Neural progenitor cell (in vitro differentiated cells): ENCODE measurements at regions not wholly inside any gene's neighbourhood (a gene's known extent, or its start where the extent isn't known, plus 50 kb on each side); places are given as distances from the start of the nearest gene placed in this dataset.

ENCODE experiments used
- EZH2 ChIP-seq: fragments of 200-600 bp; sonication (generic); IDR thresholded peaks from 2 replicates; pipeline ENCODE4 v1.6.1; 2017; ENCODE audit warnings: antibody characterized with exemption, mild to moderate bottlenecking, moderate library complexity
- TF ChIP-seq, protein P1 (sequence below): fragments of 200-600 bp; sonication (generic); IDR thresholded peaks from 2 replicates; pipeline ENCODE4 v1.5.1; 2017; ENCODE audit warnings: antibody characterized with exemption, mild to moderate bottlenecking

DNA sequence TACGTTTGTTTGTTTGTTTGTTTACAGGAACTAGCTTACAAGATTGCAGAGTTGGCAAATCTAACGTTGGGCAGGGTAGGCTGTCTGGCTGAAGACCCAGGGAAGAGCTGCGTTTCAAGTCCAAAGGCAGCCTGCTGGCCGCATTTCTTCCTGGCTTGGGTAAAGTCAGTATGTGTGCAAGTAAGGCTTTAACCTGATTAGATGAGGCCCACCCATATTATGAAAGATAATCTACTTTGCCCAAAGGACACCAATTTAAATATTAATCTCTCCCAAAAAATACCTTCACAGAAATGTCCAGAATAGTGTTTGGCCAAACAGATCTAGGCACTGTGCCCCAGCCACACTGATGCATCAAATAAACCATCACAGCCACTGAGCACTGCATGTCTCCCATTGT, 228.9 kb upstream of the HABP2 start:
- TF ChIP-seq EZH2, result no peak
- TF ChIP-seq, protein P1, sequence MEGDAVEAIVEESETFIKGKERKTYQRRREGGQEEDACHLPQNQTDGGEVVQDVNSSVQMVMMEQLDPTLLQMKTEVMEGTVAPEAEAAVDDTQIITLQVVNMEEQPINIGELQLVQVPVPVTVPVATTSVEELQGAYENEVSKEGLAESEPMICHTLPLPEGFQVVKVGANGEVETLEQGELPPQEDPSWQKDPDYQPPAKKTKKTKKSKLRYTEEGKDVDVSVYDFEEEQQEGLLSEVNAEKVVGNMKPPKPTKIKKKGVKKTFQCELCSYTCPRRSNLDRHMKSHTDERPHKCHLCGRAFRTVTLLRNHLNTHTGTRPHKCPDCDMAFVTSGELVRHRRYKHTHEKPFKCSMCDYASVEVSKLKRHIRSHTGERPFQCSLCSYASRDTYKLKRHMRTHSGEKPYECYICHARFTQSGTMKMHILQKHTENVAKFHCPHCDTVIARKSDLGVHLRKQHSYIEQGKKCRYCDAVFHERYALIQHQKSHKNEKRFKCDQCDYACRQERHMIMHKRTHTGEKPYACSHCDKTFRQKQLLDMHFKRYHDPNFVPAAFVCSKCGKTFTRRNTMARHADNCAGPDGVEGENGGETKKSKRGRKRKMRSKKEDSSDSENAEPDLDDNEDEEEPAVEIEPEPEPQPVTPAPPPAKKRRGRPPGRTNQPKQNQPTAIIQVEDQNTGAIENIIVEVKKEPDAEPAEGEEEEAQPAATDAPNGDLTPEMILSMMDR, result no peak
